ENCODE measurements at regions not wholly inside any gene's neighbourhood (a gene's known extent, or its start where the extent isn't known, plus 50 kb on each side); places are given as distances from the start of the nearest gene placed in this dataset.
A peak's percentile ranks its signal among the peaks of the same experiment; 100 is the strongest.
"Not testable (repeated sequence)": the region's sequence is repeated elsewhere in the genome, so short reads cannot be mapped to it uniquely, and the experiment has no call there.

DNA sequence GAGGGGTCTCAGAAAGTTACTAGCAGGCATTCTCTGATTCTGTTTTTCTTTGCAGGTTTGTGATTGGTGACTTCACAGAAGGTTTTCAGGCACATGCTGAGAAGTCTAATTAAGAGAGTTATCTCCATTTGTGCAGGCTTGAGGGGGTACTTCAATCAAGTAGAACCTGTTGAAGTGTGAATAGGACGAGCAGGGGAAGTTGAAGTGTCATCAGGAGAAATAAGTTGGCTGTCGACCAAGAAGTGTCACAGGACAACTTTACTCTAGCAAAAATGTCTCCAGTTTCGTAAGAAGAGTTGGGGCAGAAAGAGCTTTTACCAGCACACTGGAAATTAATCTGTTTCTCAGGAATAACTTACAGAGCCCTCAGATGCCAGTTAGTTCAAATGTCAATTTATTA lies 576.5 kb upstream of the SLITRK5 start:
- no peak for DNase-seq (ENCODE audit: low spot score)

GRCh38 chr13:87100431-87100830 lies 570.7 kb upstream of the SLITRK5 start:
- no peak for DNase-seq (ENCODE audit: low spot score)

DNA sequence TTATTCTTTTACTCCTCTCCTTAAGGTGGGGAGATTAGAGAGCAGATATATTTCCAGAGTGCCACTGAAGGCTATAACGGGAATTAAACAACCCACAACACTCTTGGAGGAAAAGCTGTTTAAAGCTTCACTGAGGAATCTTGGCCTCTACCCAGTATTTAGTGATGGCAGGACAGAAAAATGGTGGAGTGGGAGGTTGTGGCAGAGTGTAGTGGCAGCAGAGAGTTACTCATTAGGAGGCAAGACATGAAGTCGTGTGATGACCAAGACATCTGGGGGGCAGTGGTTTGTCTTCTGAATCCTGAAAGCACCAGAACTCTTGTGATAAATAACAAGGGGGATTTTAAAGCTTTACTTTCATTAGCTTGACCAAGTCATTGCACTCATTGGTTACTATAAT lies 563.5 kb upstream of the SLITRK5 start:
- DNase-seq (ENCODE audit: low spot score) = no peak

GRCh38 chr13:87120476-87120875 lies 550.7 kb upstream of the SLITRK5 start:
- no peak for DNase-seq (ENCODE audit: low spot score)

DNA sequence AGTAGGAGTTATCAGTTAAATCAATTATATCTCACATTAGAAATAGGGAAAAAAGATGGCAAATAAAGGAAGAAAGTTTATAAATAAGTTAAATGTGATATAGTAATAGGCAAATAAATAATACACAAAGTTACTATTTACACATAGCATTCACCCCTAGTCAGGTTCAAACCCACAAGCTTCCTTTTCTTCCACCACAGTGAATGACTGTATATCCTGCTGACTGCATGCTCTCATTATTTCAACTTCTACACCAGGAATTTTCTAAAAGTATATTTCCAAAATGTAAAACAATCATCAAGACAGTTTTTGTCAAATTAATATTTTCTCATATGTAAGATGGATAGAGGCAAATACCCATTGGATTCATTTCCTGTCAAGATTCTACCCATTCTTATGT lies 548.6 kb upstream of the SLITRK5 start:
- DNase-seq (ENCODE audit: low spot score) = no peak

- peak; percentile 75 for DNase-seq (ENCODE audit: low spot score)
These were observed 547.0 kb upstream of the SLITRK5 start for GRCh38 chr13:87123987-87124784.

DNA sequence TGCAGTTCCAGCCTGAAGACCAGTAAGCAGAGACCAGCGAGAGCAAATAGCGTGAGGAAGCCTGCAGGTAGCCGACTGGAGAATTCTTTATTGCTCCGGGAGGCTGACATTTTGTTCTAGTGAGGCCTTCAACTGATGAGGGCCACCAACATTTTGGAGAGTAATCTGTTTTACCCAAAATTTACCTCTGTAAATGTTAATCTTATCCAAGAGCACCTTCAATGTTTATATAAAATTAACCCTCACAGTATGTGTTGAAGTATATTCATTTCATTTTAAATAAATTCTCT lies 546.4 kb upstream of the SLITRK5 start:
- no peak for DNase-seq (ENCODE audit: low spot score)

DNA sequence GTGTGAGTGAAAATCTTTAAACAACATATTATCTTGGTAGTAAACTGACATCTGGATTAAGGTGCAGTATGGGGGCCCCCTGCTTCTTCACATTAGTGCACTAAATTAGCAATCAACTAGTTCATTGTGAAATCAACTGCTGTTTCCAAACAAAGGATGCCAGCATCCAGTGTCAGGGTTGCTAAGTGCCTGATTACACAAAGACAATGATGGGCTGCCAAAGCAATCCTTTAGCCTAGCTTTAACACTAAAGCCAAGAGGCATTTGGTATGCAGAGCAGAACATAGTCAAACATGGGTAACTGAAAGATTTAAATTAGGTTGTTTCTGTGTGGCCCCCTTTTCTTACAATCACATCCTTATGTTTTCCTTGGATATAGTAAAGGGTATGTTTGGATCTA lies 543.1 kb upstream of the SLITRK5 start:
- DNase-seq (ENCODE audit: low spot score) = peak; percentile 24

DNA sequence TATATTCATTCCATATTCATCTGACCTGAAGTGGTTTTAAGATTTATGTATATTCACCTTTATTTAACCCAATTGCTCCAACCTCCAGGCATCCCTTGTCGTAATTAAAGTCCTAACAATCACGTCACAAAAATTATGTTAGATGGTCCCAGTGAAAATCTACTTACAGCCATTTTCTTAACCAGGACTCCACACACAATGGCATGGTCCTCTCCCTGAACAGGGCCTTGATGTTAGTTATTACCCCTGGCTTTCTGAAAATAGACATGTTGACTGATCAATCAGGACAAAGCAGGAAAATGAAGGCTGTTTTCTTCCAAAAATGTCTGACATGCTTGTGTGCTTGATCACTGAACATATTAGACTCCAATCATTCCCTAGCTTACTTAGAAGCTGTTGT lies 542.7 kb upstream of the SLITRK5 start:
- DNase-seq (ENCODE audit: low spot score) = no peak

DNA sequence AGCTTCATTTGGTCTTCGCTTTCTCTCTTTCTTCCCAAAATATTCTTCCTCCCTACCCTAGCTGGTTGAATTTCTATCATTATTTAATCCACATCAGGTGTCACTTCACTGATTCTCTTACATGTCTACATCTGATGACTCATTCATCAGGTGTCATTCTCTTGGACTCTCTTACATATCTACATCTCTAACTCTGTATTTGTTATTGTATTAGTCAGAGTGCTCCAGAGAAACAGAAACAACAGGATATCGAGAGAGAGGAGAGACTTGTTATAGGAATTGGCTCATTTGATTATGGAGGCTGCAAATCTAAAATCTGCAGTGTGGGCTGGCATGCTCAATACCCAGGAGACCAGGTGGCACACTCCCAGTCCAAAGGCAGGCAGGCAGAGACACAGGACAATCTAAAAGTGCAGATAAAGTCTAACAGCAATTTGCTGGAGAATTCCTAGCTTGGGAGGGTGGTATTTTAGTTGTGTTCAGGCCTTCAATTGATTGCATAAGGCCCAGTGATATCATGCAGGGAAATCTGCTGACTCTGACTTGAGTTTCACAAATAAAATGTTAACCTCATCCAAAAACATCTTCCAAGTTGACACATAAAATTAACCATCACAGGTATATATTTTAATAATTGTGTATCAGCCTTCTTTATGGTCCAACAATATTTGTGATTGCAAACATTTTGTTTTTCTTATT lies 541.4 kb upstream of the SLITRK5 start:
- no peak for DNase-seq (ENCODE audit: low spot score)

- DNase-seq (ENCODE audit: low spot score) = no peak
These were observed 540.7 kb upstream of the SLITRK5 start for GRCh38 chr13:87130423-87130822.

DNA sequence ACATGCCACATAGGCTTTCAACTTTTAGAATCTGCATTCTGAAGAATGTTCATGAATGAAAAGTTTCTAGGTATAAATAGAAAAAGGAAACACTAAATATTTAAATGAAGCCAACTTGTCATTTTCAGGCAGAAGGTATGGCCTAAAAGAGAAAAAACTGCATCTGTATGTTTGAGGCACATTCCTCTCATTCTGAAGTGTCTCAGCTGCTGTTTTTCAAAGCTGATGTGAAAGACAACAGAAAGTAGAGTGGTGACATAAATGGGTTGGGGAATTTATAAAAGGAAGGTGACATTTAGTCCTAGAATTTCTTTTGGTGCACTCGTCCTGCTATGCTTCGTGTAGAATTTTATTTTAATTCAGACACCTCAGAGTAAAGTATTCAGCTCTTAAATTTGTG lies 539.6 kb upstream of the SLITRK5 start:
- no peak for DNase-seq (ENCODE audit: low spot score)

- DNase-seq (ENCODE audit: low spot score) = no peak
These were observed 532.3 kb upstream of the SLITRK5 start for GRCh38 chr13:87138866-87139265.

GRCh38 chr13:87147076-87147475 lies 524.1 kb upstream of the SLITRK5 start:
- peak; percentile 7 for DNase-seq (ENCODE audit: low spot score)

- DNase-seq (ENCODE audit: low spot score) = no peak
These were observed 517.8 kb upstream of the SLITRK5 start for GRCh38 chr13:87153371-87153770.

DNA sequence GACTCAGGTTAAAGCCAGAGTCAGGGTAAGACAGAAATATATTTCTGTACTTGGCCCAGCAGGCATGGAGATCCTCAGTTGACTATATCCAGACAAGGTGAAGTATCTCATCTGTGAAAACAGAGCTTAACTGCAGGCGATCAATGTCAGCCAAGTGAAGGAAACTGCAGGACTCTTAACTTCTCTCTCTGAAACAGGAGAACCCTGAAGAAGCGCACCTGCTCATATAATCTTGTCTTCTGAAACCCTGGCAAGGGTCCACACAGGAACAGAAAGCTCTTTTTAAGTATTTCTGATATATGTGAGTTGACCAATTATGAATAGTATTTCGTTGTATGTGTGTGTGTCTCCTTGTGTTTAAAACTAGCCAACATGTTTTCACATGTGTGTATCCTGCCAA lies 504.8 kb upstream of the SLITRK5 start:
- no peak for DNase-seq (ENCODE audit: low spot score)

DNA sequence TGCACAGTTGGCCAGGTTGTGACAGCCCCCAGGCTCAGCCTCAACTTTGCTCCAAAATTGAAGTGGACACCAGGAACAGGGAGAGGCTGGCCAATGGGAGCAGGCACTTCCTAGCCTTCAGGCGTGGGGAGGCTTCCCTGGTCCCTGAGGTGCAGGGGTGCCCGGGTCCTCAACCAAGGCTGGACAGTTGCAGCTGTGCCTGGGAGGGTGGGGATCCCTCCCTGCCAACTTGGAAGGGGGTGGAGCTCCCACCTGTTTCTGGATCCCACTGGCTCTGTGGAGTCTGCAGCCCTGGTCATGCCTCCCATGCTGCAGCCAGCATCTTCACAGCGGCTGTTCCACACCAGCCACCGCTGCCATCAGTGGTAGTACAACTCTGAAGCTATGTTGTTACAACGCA lies 502.8 kb upstream of the SLITRK5 start:
- no peak for DNase-seq (ENCODE audit: low spot score)

GRCh38 chr13:87169337-87169736 lies 501.8 kb upstream of the SLITRK5 start:
- no peak for DNase-seq (ENCODE audit: low spot score)

DNA sequence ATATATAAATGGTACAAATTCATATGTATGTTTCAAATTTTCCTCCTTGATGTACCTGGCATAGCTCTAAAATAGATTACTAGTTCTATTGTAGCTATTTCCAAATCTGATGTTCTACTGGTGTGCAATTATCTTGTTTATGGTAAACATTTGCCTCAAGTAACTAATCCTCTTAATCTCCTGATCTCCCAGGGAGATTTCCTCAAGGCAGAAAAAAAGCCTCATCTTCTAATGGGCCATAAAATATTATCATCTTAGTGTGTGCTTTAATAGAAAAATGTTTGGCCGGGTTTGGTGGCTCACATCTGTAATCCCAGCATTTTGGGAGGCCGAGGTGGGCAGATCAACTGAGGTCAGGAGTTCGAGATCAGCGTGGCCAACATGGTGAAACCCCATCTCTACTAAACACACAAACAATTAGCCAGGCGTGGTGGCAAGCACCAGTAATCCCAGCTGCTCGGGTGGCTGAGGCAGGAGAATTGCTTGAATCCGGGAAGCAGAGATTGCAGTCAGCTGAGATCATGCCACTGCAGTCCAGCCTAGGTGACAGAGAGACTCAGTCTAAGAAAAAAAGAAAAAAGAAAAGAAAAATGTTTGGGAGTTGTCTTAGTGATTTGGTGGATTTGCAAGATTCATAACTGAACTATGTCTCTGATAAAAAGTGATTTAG lies 498.9 kb upstream of the SLITRK5 start:
- no peak for DNase-seq (ENCODE audit: low spot score)

DNA sequence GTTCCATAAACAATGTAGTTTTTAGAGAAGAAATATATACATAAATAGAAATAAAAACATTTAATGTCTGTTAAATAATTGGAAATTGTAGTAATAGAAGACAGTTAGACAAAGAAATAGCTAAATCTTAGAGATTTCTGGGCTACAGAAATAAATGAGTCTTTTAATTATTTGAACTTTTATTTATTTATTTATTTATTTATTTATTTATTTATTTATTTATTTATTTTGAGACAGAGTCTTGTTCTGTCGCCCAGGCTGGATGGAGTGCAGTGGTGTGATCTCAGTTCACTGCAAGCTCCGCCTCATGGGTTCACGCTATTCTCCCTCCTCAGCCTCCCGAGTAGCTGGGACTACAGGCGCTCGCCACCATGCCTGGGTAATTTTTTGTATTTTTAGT lies 486.0 kb upstream of the SLITRK5 start:
- DNase-seq (ENCODE audit: low spot score) = not testable (repeated sequence)

DNA sequence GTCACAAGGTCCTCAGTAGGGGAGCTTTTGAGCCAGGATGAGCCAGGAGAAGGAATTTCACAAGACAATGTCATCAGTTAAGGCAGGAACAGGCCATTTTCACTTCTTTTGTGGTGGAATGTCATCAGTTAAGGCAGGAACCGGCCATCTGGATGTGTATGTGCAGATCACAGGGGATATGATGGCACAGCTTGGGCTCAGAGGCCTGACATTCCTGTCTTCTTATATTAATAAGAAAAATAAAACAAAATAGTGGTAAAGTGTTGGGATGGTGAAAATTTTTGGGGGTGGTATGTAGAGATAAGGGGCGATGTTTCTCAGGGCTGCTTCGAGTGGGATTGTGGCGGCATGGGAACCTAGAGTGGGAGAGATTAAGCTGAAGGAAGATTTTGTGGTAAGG lies 484.5 kb upstream of the SLITRK5 start:
- DNase-seq (ENCODE audit: low spot score) = not testable (repeated sequence)

- DNase-seq (ENCODE audit: low spot score) = not testable (repeated sequence)
These were observed 479.7 kb upstream of the SLITRK5 start for GRCh38 chr13:87191485-87191884.

DNA sequence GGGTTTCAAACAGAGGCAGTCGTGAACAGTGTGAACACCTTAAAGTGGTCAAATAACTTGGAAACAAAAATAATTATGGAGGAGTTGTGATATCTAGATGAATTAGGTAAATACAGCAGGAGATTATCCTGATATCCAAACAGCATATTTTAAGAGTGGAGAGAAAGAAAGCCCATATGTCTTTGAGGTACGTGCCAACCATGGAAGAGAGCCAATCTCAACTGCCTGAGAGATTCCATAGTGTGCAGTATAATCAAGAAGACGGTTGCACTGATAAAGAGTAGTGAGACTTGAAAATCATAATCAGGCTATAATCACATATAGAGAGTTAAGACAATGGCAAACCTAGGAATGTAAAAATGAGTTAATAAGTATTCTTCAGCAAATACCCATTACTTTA lies 472.8 kb upstream of the SLITRK5 start:
- DNase-seq (ENCODE audit: low spot score) = no peak
